ENCODE measurements at regions not wholly inside any gene's neighbourhood (a gene's known extent, or its start where the extent isn't known, plus 50 kb on each side); places are given as distances from the start of the nearest gene placed in this dataset.

DNA sequence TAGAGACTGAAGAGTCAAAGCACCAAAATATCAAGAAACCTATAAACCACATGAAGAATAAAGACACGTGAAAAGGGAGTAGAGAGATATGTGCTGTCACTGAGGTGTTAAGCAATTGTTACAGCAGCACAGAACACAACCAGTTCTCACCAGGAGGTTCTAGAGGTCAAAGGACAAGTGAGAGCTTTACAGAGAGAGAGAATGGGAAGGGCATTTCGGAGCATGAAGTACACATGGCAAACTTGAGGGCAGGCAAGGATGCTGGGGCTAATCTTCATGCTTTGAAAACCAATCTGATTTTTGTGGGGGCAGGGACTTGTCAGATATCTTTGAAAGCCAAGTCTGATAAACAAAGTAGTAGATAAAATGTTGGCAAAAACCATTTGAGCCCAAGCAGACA, 142.3 kb upstream of the NRSN1 start:
- CTCF ChIA-PET, result no interaction called here
- H3K4me3 ChIP-seq (ENCODE audit: insufficient read depth, low read depth, low read length), result no peak overlapping the region
- no peak overlapping the region for H2BK15ac ChIP-seq (ENCODE audit: low read depth, low read length)
- H2BK120ac ChIP-seq (ENCODE audit: low read depth, low read length), result no peak overlapping the region
- in situ Hi-C loops (cut with MboI; ENCODE audit: low sequenced_read_pairs), result no loop called here
- no peaks in the 10 kb centered on the region for H3K79me1 ChIP-seq (ENCODE audit: low read depth in 1 of 2, low read length in 2 of 2)
- H2AK5ac ChIP-seq (ENCODE audit: low read depth, low read length), result no peak overlapping the region
- no peak overlapping the region for H3K4me2 ChIP-seq (ENCODE audit: low read depth, low read length)
- no peaks in the 10 kb centered on the region for H4K20me1 ChIP-seq (ENCODE audit: insufficient read depth, low read length)
- WGBS, 2 experiments (ENCODE audit: extremely low coverage in 2 of 2, insufficient read length in 1 of 2), result no CpG with 5 or more reads among the region's 2 CpGs
- no peaks in the 10 kb centered on the region for H3K4me1 ChIP-seq (ENCODE audit: control insufficient read depth, insufficient read depth, low read length)
- H4K91ac ChIP-seq (ENCODE audit: insufficient read depth, low read depth, low read length), result no peak overlapping the region
- no peaks in the 10 kb centered on the region for H3K27me3 ChIP-seq (ENCODE audit: control insufficient read depth, insufficient read depth, low read length)
- peaks cover 10% of the 10 kb centered on the region for H3K9me3 ChIP-seq (ENCODE audit: control insufficient read depth, insufficient read depth, low read length)
- dilution Hi-C loops (cut with HindIII; ENCODE audit: low sequenced_read_pairs, unreplicated experiment), result no loop called here
- no peak overlapping the region for H2AK9ac ChIP-seq (replicated peaks; ENCODE audit: low read depth, low read length, poor library complexity)
- H2BK20ac ChIP-seq (ENCODE audit: low read depth, low read length), result no peak overlapping the region
- no TSS peak for BruUV-seq (replicated peaks)
- POLR2A ChIA-PET (ENCODE audit: unreplicated experiment), result no interaction called here
- H4K5ac ChIP-seq (ENCODE audit: low read depth, low read length), result no peak overlapping the region
- H3K56ac ChIP-seq (ENCODE audit: extremely low read depth, insufficient read depth, low read length), result no peak overlapping the region
- H3K23ac ChIP-seq (ENCODE audit: low read depth, low read length), result no peak overlapping the region
- no peak for ATAC-seq (ENCODE audit: low read depth)
- H3K9ac ChIP-seq (ENCODE audit: low read depth, low read length), result no peak overlapping the region
- H3K27ac ChIP-seq (ENCODE audit: insufficient read depth, low read length), result no peak overlapping the region
- no peak for DNase-seq
- TF ChIP-seq, protein P1, sequence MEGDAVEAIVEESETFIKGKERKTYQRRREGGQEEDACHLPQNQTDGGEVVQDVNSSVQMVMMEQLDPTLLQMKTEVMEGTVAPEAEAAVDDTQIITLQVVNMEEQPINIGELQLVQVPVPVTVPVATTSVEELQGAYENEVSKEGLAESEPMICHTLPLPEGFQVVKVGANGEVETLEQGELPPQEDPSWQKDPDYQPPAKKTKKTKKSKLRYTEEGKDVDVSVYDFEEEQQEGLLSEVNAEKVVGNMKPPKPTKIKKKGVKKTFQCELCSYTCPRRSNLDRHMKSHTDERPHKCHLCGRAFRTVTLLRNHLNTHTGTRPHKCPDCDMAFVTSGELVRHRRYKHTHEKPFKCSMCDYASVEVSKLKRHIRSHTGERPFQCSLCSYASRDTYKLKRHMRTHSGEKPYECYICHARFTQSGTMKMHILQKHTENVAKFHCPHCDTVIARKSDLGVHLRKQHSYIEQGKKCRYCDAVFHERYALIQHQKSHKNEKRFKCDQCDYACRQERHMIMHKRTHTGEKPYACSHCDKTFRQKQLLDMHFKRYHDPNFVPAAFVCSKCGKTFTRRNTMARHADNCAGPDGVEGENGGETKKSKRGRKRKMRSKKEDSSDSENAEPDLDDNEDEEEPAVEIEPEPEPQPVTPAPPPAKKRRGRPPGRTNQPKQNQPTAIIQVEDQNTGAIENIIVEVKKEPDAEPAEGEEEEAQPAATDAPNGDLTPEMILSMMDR (conservative IDR thresholded peaks at IDR 0.05; ENCODE audit: low read depth, low read length), result no peak
- TF ChIP-seq SMC3 (IDR thresholded peaks at IDR 0.05; ENCODE audit: low read depth, low read length) (no peak), MXI1 (IDR thresholded peaks at IDR 0.05; ENCODE audit: borderline replicate concordance, low read depth, low read length) (no peak), RCOR1 (IDR thresholded peaks at IDR 0.05; ENCODE audit: insufficient replicate concordance, low read length) (no peak), MAZ (IDR thresholded peaks at IDR 0.05; ENCODE audit: borderline replicate concordance, low read depth, low read length) (no peak), POLR2A (IDR thresholded peaks at IDR 0.05; ENCODE audit: low read depth, low read length) (no peak), BHLHE40 (IDR thresholded peaks at IDR 0.05; ENCODE audit: low read depth, low read length) (no peak), RFX5 (IDR thresholded peaks at IDR 0.05; ENCODE audit: low read depth, low read length) (no peak), RAD21 (IDR thresholded peaks at IDR 0.05; ENCODE audit: low read length) (no peak), NFE2L2 (IDR thresholded peaks at IDR 0.05; ENCODE audit: low read depth, low read length) (no peak)
- TF ChIP-seq, protein P2, sequence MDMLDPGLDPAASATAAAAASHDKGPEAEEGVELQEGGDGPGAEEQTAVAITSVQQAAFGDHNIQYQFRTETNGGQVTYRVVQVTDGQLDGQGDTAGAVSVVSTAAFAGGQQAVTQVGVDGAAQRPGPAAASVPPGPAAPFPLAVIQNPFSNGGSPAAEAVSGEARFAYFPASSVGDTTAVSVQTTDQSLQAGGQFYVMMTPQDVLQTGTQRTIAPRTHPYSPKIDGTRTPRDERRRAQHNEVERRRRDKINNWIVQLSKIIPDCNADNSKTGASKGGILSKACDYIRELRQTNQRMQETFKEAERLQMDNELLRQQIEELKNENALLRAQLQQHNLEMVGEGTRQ (IDR thresholded peaks at IDR 0.05; ENCODE audit: low read depth, low read length), result no peak
- no peak overlapping the region for H3K14ac ChIP-seq (replicated peaks; ENCODE audit: low read depth, low read length)
- no peak overlapping the region for H2AFZ ChIP-seq (replicated peaks; ENCODE audit: low read length, poor library complexity)
- H3K4ac ChIP-seq (ENCODE audit: low read depth, low read length), result no peak overlapping the region
- intact Hi-C loops (cut with micrococcal nuclease), result no loop called here
- no peak overlapping the region for H3K18ac ChIP-seq (ENCODE audit: low read depth, low read length)
- no peaks in the 10 kb centered on the region for H3K9me1 ChIP-seq (ENCODE audit: insufficient read depth, low read length)
- H4K8ac ChIP-seq (ENCODE audit: low read depth in 2 of 2, low read length in 2 of 2), result no peak overlapping the region
- no peaks in the 10 kb centered on the region for H3K36me3 ChIP-seq (ENCODE audit: control insufficient read depth, insufficient read depth, low read length)
- no peak overlapping the region for H2BK5ac ChIP-seq (ENCODE audit: low read depth, low read length, poor library complexity, severe bottlenecking)
